ENCODE measurements at regions not wholly inside any gene's neighbourhood (a gene's known extent, or its start where the extent isn't known, plus 50 kb on each side); places are given as distances from the start of the nearest gene placed in this dataset.

- TF ChIP-seq MXI1 (conservative IDR thresholded peaks at IDR 0.05; ENCODE audit: poor library complexity, severe bottlenecking) (no peak), SMC3 (conservative IDR thresholded peaks at IDR 0.05; ENCODE audit: poor library complexity) (no peak), POLR2AphosphoS5 (IDR thresholded peaks at IDR 0.05) (no peak), EZH2 (IDR thresholded peaks at IDR 0.05; ENCODE audit: borderline replicate concordance, insufficient read depth, low read length, poor library complexity, severe bottlenecking) (no peak)
- TF ChIP-seq, protein P1, sequence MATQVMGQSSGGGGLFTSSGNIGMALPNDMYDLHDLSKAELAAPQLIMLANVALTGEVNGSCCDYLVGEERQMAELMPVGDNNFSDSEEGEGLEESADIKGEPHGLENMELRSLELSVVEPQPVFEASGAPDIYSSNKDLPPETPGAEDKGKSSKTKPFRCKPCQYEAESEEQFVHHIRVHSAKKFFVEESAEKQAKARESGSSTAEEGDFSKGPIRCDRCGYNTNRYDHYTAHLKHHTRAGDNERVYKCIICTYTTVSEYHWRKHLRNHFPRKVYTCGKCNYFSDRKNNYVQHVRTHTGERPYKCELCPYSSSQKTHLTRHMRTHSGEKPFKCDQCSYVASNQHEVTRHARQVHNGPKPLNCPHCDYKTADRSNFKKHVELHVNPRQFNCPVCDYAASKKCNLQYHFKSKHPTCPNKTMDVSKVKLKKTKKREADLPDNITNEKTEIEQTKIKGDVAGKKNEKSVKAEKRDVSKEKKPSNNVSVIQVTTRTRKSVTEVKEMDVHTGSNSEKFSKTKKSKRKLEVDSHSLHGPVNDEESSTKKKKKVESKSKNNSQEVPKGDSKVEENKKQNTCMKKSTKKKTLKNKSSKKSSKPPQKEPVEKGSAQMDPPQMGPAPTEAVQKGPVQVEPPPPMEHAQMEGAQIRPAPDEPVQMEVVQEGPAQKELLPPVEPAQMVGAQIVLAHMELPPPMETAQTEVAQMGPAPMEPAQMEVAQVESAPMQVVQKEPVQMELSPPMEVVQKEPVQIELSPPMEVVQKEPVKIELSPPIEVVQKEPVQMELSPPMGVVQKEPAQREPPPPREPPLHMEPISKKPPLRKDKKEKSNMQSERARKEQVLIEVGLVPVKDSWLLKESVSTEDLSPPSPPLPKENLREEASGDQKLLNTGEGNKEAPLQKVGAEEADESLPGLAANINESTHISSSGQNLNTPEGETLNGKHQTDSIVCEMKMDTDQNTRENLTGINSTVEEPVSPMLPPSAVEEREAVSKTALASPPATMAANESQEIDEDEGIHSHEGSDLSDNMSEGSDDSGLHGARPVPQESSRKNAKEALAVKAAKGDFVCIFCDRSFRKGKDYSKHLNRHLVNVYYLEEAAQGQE (IDR thresholded peaks at IDR 0.05; ENCODE audit: borderline replicate concordance) = no peak
- H3K27ac ChIP-seq (ENCODE audit: low read length) = no peak overlapping the region
- no peaks in the 10 kb centered on the region for H3K9me3 ChIP-seq (ENCODE audit: low read length)
- H3K27me3 ChIP-seq (ENCODE audit: insufficient read depth, low read depth, low read length) = no peaks in the 10 kb centered on the region
- H4K20me1 ChIP-seq (ENCODE audit: insufficient read depth) = no peaks in the 10 kb centered on the region
- no peak overlapping the region for H3K4me3 ChIP-seq (ENCODE audit: low read length)
- H3F3A ChIP-seq (ENCODE audit: insufficient read depth, low read length, poor library complexity, severe bottlenecking) = no peaks in the 10 kb centered on the region
- no peak overlapping the region for H3K9ac ChIP-seq (ENCODE audit: low read length)
- H3K36me3 ChIP-seq (ENCODE audit: insufficient read depth, low read length) = no peaks in the 10 kb centered on the region
- H3K4me2 ChIP-seq (ENCODE audit: low read length) = no peak overlapping the region
- no peaks in the 10 kb centered on the region for H3K79me2 ChIP-seq (replicated peaks; ENCODE audit: insufficient read depth, low read length)
- no peaks in the 10 kb centered on the region for H3K9me2 ChIP-seq (ENCODE audit: insufficient read depth, low read length)
- no peak overlapping the region for H2AFZ ChIP-seq (ENCODE audit: low read depth, low read length)
Measured at GRCh38 chr12:4047421-4047820, 174.2 kb upstream of the PARP11 start.

GRCh38 chr12:4046495-4046840, 173.3 kb upstream of the PARP11 start:
- H2AFZ ChIP-seq (ENCODE audit: low read depth, low read length) = no peak overlapping the region
- H3K4me3 ChIP-seq (ENCODE audit: low read length) = no peak overlapping the region
- H3F3A ChIP-seq (ENCODE audit: insufficient read depth, low read length, poor library complexity, severe bottlenecking) = no peaks in the 10 kb centered on the region
- no peaks in the 10 kb centered on the region for H3K27me3 ChIP-seq (ENCODE audit: insufficient read depth, low read depth, low read length)
- TF ChIP-seq RAD21 (conservative IDR thresholded peaks at IDR 0.05) = no peak
- no peak for TF ChIP-seq EP300 (conservative IDR thresholded peaks at IDR 0.05; ENCODE audit: poor library complexity, severe bottlenecking)
- TF ChIP-seq, protein P1 (IDR thresholded peaks at IDR 0.05; ENCODE audit: borderline replicate concordance) = no peak
- TF ChIP-seq, protein P2, sequence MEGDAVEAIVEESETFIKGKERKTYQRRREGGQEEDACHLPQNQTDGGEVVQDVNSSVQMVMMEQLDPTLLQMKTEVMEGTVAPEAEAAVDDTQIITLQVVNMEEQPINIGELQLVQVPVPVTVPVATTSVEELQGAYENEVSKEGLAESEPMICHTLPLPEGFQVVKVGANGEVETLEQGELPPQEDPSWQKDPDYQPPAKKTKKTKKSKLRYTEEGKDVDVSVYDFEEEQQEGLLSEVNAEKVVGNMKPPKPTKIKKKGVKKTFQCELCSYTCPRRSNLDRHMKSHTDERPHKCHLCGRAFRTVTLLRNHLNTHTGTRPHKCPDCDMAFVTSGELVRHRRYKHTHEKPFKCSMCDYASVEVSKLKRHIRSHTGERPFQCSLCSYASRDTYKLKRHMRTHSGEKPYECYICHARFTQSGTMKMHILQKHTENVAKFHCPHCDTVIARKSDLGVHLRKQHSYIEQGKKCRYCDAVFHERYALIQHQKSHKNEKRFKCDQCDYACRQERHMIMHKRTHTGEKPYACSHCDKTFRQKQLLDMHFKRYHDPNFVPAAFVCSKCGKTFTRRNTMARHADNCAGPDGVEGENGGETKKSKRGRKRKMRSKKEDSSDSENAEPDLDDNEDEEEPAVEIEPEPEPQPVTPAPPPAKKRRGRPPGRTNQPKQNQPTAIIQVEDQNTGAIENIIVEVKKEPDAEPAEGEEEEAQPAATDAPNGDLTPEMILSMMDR (IDR thresholded peaks at IDR 0.05; ENCODE audit: poor library complexity, severe bottlenecking) = no peak
- no peak for TF ChIP-seq MXI1 (conservative IDR thresholded peaks at IDR 0.05; ENCODE audit: poor library complexity, severe bottlenecking)
- no peak for TF ChIP-seq POLR2AphosphoS5 (IDR thresholded peaks at IDR 0.05)
- TF ChIP-seq TAF1 (IDR thresholded peaks at IDR 0.05; ENCODE audit: low read depth) = no peak
- no peak for TF ChIP-seq SMC3 (conservative IDR thresholded peaks at IDR 0.05; ENCODE audit: poor library complexity)
- TF ChIP-seq EZH2 (IDR thresholded peaks at IDR 0.05; ENCODE audit: borderline replicate concordance, insufficient read depth, low read length, poor library complexity, severe bottlenecking) = no peak
- H3K9ac ChIP-seq (ENCODE audit: low read length) = no peak overlapping the region
- no peaks in the 10 kb centered on the region for H3K9me2 ChIP-seq (ENCODE audit: insufficient read depth, low read length)
- no peaks in the 10 kb centered on the region for H4K20me1 ChIP-seq (ENCODE audit: insufficient read depth)
- H3K27ac ChIP-seq (ENCODE audit: low read length) = no peak overlapping the region
- no peak overlapping the region for H3K4me2 ChIP-seq (ENCODE audit: low read length)
- no peaks in the 10 kb centered on the region for H3K9me3 ChIP-seq (ENCODE audit: low read length)
- H3K79me2 ChIP-seq (replicated peaks; ENCODE audit: insufficient read depth, low read length) = no peaks in the 10 kb centered on the region
- no peaks in the 10 kb centered on the region for H3K36me3 ChIP-seq (ENCODE audit: insufficient read depth, low read length)
